H1 (cell line): ENCODE measurements at regions not wholly inside any gene's neighbourhood (a gene's known extent, or its start where the extent isn't known, plus 50 kb on each side); places are given as distances from the start of the nearest gene placed in this dataset.

Experiments used
- CTCF ChIA-PET: fragments of 300-600 bp; sonication (Branson Sonifier 250); formaldehyde crosslinking; loops from one replicate; lab custom pipeline; 2021; ENCODE audit not compliant: partially characterized antibody; lab: Charles Lee
- POLR2A ChIA-PET: fragments of 300-600 bp; sonication (Branson Sonifier 250); formaldehyde crosslinking; loops from one replicate; lab custom pipeline; 2021; ENCODE audit warnings: inconsistent platforms; ENCODE audit not compliant: partially characterized antibody; lab: Charles Lee
- DNase-seq, 2 experiments: peaks; one replicate each; pipeline versions ENCODE4 v3.0.0 to v3.0.0-alpha.2; 2010 to 2022; ENCODE audit warnings: low spot score in 2 of 2, low read depth in 1 of 2, mixed read lengths in 1 of 2
- FAIRE-seq: peaks from 2 replicates; lab custom pipeline; 2011; peaks lifted over from hg19 to GRCh38; lab: Jason Lieb, UNC
- H2AFZ ChIP-seq: 2 replicates; pipeline ENCODE4 v1.8.1; 2012; ENCODE audit warnings: low read length, inconsistent platforms
- H2AK5ac ChIP-seq: 2 replicates; pipeline ENCODE4 v1.6.1; 2013; ENCODE audit warnings: low read depth, low read length
- H2BK120ac ChIP-seq: replicated peaks from 2 replicates; pipeline ENCODE3; 2013; ENCODE audit warnings: low read depth, low read length, inconsistent platforms
- H2BK12ac ChIP-seq: 2 replicates; pipeline ENCODE4 v1.6.1; 2013; ENCODE audit warnings: low read depth, low read length
- H2BK15ac ChIP-seq: 2 replicates; pipeline ENCODE4 v1.6.1; 2013; ENCODE audit warnings: low read length
- H2BK20ac ChIP-seq: 2 replicates; pipeline ENCODE4 v1.6.1; 2013; ENCODE audit warnings: low read length
- H2BK5ac ChIP-seq: 2 replicates; pipeline ENCODE4 v1.6.1; 2013; ENCODE audit warnings: low read depth, low read length
- H3K14ac ChIP-seq: 2 replicates; pipeline ENCODE4 v1.6.1; 2013; ENCODE audit warnings: inconsistent platforms; ENCODE audit not compliant: insufficient read length
- H3K18ac ChIP-seq: 2 replicates; pipeline ENCODE4 v1.6.1; 2013; ENCODE audit warnings: low read length; ENCODE audit errors: extremely low read depth
- H3K23ac ChIP-seq: 2 replicates; pipeline ENCODE4 v1.6.1; 2013; ENCODE audit warnings: inconsistent platforms; ENCODE audit not compliant: insufficient read length
- H3K23me2 ChIP-seq: 2 replicates; pipeline ENCODE4 v1.6.1; 2013; ENCODE audit warnings: low read depth, low read length
- H3K27ac ChIP-seq: 2 replicates; pipeline ENCODE4 v1.6.1; 2011; ENCODE audit warnings: low read depth, low read length, inconsistent platforms
- H3K27me3 ChIP-seq, 4 experiments: replicated peaks in 1 of 4; 1 replicate in 1 of 4; 2 replicates in 3 of 4; pipeline versions ENCODE4 v1.6.1 to v1.8.1; 2011 to 2013; ENCODE audit warnings: low read length in 3 of 4, mild to moderate bottlenecking in 3 of 4, inconsistent platforms in 2 of 4, mixed read lengths in 2 of 4, moderate library complexity in 1 of 4; ENCODE audit not compliant: control insufficient read depth in 3 of 4, insufficient read depth in 3 of 4; ENCODE audit errors: extremely low read depth in 1 of 4
- H3K36me3 ChIP-seq, 4 experiments: 2 replicates each; pipeline versions ENCODE4 v1.6.1 to v1.8.1; 2011 to 2013; ENCODE audit warnings: mild to moderate bottlenecking in 4 of 4, low read length in 3 of 4, moderate library complexity in 2 of 4, control low read depth in 1 of 4, inconsistent platforms in 1 of 4; ENCODE audit not compliant: insufficient read depth in 4 of 4, control insufficient read depth in 2 of 4
- H3K4ac ChIP-seq: replicated peaks from 2 replicates; pipeline ENCODE3; 2013; ENCODE audit warnings: low read length, low read depth, mixed read lengths, inconsistent platforms; ENCODE audit not compliant: insufficient read length
- H3K4me1 ChIP-seq, 4 experiments: replicated peaks in 1 of 4; 1 replicate in 1 of 4; 2 replicates in 3 of 4; pipeline versions ENCODE4 v1.6.1 to v1.8.1; 2011 to 2013; ENCODE audit warnings: low read length in 3 of 4, inconsistent platforms in 2 of 4, mixed read lengths in 1 of 4; ENCODE audit not compliant: insufficient read depth in 4 of 4, control insufficient read depth in 3 of 4
- H3K4me2 ChIP-seq, 2 experiments: 2 replicates each; pipeline versions ENCODE4 v1.6.1 to v1.8.1; 2011 to 2013; ENCODE audit warnings: low read depth in 2 of 2, low read length in 2 of 2, control low read depth in 1 of 2, inconsistent platforms in 1 of 2, mild to moderate bottlenecking in 1 of 2; ENCODE audit not compliant: insufficient read depth in 1 of 2
- H3K4me3 ChIP-seq, 4 experiments: fragments of 200-600, 300-600 bp in 1 of 4; sonication (generic), shearing (Covaris generic), sonication (Bioruptor Twin) in 1 of 4; 2 replicates each; pipeline versions ENCODE4 v1.5.1 to v1.8.1; 2011 to 2016; ENCODE audit warnings: low read length in 4 of 4, low read depth in 3 of 4, control low read depth in 2 of 4, inconsistent platforms in 2 of 4, mild to moderate bottlenecking in 2 of 4, mixed read lengths in 1 of 4, moderate library complexity in 1 of 4; ENCODE audit not compliant: insufficient read depth in 2 of 4; ENCODE audit errors: extremely low read depth in 1 of 4
- H3K56ac ChIP-seq: replicated peaks from 2 replicates; pipeline ENCODE3; 2013; ENCODE audit warnings: low read depth, mild to moderate bottlenecking, mixed read lengths, low read length, inconsistent platforms; ENCODE audit not compliant: insufficient read length
- H3K79me1 ChIP-seq: 2 replicates; pipeline ENCODE4 v1.6.1; 2013; ENCODE audit warnings: low read depth, low read length, control low read depth
- H3K79me2 ChIP-seq, 2 experiments: 2 replicates each; pipeline versions ENCODE4 v1.6.1 to v1.8.1; 2012 to 2013; ENCODE audit warnings: low read length in 2 of 2, mild to moderate bottlenecking in 2 of 2, inconsistent platforms in 1 of 2; ENCODE audit not compliant: insufficient read depth in 2 of 2, control insufficient read depth in 1 of 2
- H3K9ac ChIP-seq, 4 experiments: replicated peaks in 1 of 4; 1 replicate in 1 of 4; 2 replicates in 3 of 4; pipeline versions ENCODE4 v1.6.1 to v1.8.1; 2011 to 2013; ENCODE audit warnings: low read depth in 3 of 4, low read length in 3 of 4, control low read depth in 2 of 4, mild to moderate bottlenecking in 2 of 4, moderate library complexity in 2 of 4, inconsistent platforms in 1 of 4; ENCODE audit errors: extremely low read depth in 1 of 4
- H3K9me3 ChIP-seq, 2 experiments: 2 replicates each; pipeline versions ENCODE4 v1.6.1 to v1.8.1; 2012 to 2013; ENCODE audit warnings: mild to moderate bottlenecking in 2 of 2, moderate library complexity in 2 of 2, control low read depth in 1 of 2, inconsistent platforms in 1 of 2, low read depth in 1 of 2, low read length in 1 of 2, mixed read lengths in 1 of 2; ENCODE audit not compliant: insufficient read depth in 2 of 2
- H4K20me1 ChIP-seq, 2 experiments: replicated peaks in 1 of 2; 2 replicates each; pipeline versions ENCODE3 to v1.8.1; 2011 to 2013; ENCODE audit warnings: inconsistent platforms in 2 of 2, low read length in 2 of 2, mild to moderate bottlenecking in 1 of 2; ENCODE audit not compliant: insufficient read depth in 2 of 2, control insufficient read depth in 1 of 2
- H4K5ac ChIP-seq: 2 replicates; pipeline ENCODE4 v1.6.1; 2013; ENCODE audit warnings: low read length, low read depth, mixed read lengths, inconsistent platforms; ENCODE audit not compliant: insufficient read length
- H4K8ac ChIP-seq: 2 replicates; pipeline ENCODE4 v1.8.0; 2013; ENCODE audit warnings: mild to moderate bottlenecking, moderate library complexity, low read length, inconsistent platforms; ENCODE audit not compliant: insufficient read depth; ENCODE audit errors: extremely low read depth
- H4K91ac ChIP-seq: replicated peaks from 2 replicates; pipeline ENCODE3; 2013; ENCODE audit warnings: low read length, mixed read lengths, inconsistent platforms; ENCODE audit not compliant: insufficient read length
- ASH2L ChIP-seq: fragments of 200-600, 300-600 bp; sonication (generic); IDR thresholded peaks from one replicate; pipeline ENCODE4 v1.7.1; 2017; ENCODE audit warnings: low read length
- CHD1 ChIP-seq: IDR thresholded peaks from 2 replicates; pipeline ENCODE4 v1.6.1; 2012; ENCODE audit warnings: low read depth, low read length, improper control_type of control experiment
- WGBS, 2 experiments: shearing (Covaris generic) in 1 of 2; methylation state at CpG; one replicate each; pipeline versions ENCODE4 v1.1.6 to v1.1.7; 2013 to 2015; ENCODE audit warnings: low lambda C conversion rate in 2 of 2, mixed read lengths in 2 of 2, inconsistent platforms in 1 of 2, low coverage in 1 of 2, missing lambda C conversion rate in 1 of 2; ENCODE audit not compliant: insufficient replicate concordance in 2 of 2, insufficient coverage in 1 of 2, insufficient read length in 1 of 2; ENCODE audit errors: extremely low coverage in 1 of 2, missing lambda C conversion rate in 1 of 2; 5-methylcytosine and 5-hydroxymethylcytosine counted together

- Histone ChIP-seq H4K20me1 (no peaks in the 10 kb centered on the region), H3K9me3 (no peaks in the 10 kb centered on the region), H3K14ac (no peak overlapping the region), H2AFZ (no peak overlapping the region), H4K5ac (no peak overlapping the region), H3K27me3 (no peaks in the 10 kb centered on the region; a peak in 2 of 7 replicates), H4K91ac (no peak overlapping the region), H2BK20ac (no peak overlapping the region; the same call in 1 of the 2 replicates), H3K56ac (no peak overlapping the region), H3K18ac (no peak overlapping the region), H3K4me2 (no peak overlapping the region), H3K4me1 (no peaks in the 10 kb centered on the region; a peak in 2 of 7 replicates), H3K36me3 (no peaks in the 10 kb centered on the region)
- POLR2A ChIA-PET, result no interaction called here
- DNase-seq (no peak), FAIRE-seq (no peak)
- CTCF ChIA-PET, result interaction anchor here (0.6 to 1.4 kb wide), 5 partner anchors 41 to 440 kb away, joined by 3 to 4 read pairs (median 3); no protein-coding TSS in a partner anchor
- no peak for TF ChIP-seq ASH2L
- TF ChIP-seq CHD1, result no peak
- TF ChIP-seq, all 59 proteins: peak for 0
- Histone ChIP-seq H3K27ac (no peak overlapping the region), H2BK15ac (no peak overlapping the region), H3K23me2 (no peaks in the 10 kb centered on the region), H3K79me2 (no peaks in the 10 kb centered on the region), H3K23ac (no peak overlapping the region), H2BK12ac (no peak overlapping the region), H3K79me1 (no peaks in the 10 kb centered on the region), H2BK5ac (no peak overlapping the region), H3K4me3 (no peak overlapping the region), H2BK120ac (no peak overlapping the region), H2AK5ac (no peak overlapping the region), H3K4ac (no peak overlapping the region), H4K8ac (no peak overlapping the region), H3K9ac (no peak overlapping the region)
- 87% methylated on average over 6 of the region's 7 CpGs; no CpG with 5 or more reads in 1 of the 2 experiments for WGBS, 2 experiments
Observed at GRCh38 chr1:229128066-229128608, 142.8 kb upstream of the RAB4A start.
